ENCODE measurements at regions not wholly inside any gene's neighbourhood (a gene's known extent, or its start where the extent isn't known, plus 50 kb on each side); places are given as distances from the start of the nearest gene placed in this dataset.

GRCh38 chr4:57412259-57413054, 302.3 kb upstream of the IGFBP7 start:
- TF ChIP-seq CTCF (conservative IDR thresholded peaks at IDR 0.05 in 1 of 2, IDR thresholded peaks at IDR 0.05 in 1 of 2; ENCODE audit: extremely low read depth in 1 of 2, insufficient read depth in 1 of 2, low read depth in 1 of 2, low read length in 2 of 2): no peak
- no peak for TF ChIP-seq EZH2 (IDR thresholded peaks at IDR 0.05; ENCODE audit: borderline replicate concordance, low read length)
